ENCODE measurements at regions not wholly inside any gene's neighbourhood (a gene's known extent, or its start where the extent isn't known, plus 50 kb on each side); places are given as distances from the start of the nearest gene placed in this dataset.

DNA sequence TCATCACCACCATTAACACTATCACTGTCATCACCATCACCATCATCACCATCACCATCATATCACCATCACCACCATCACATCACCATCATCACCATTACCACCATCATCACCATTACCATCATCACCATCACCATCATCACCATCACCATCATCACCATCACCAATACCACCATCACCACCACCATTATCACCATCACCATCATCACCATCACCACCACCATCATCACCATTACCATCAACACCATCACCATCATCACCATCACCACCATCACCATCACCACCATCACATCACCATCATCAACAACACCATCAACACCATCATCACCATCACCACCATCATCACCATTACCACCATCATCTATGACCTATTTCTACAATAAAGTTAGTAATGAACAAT, 86.1 kb upstream of the PDE10A start:
- Histone ChIP-seq H3K79me2 (ENCODE audit: insufficient read depth, low read length) (no peaks in the 10 kb centered on the region), H3K9ac (ENCODE audit: low read length) (no peak overlapping the region), H3F3A (ENCODE audit: insufficient read depth) (no peaks in the 10 kb centered on the region), H3K4me3 (ENCODE audit: insufficient read depth, low read length, poor library complexity, severe bottlenecking) (no peak overlapping the region), H3K27me3 (ENCODE audit: low read length) (no peaks in the 10 kb centered on the region), H2AFZ (ENCODE audit: low read depth, low read length, severe bottlenecking) (no peak overlapping the region), H3K9me3 (ENCODE audit: insufficient read depth, low read length) (no peaks in the 10 kb centered on the region), H4K20me1 (ENCODE audit: low read depth, low read length) (no peaks in the 10 kb centered on the region), H3K36me3 (ENCODE audit: low read length) (no peaks in the 10 kb centered on the region), H3K9me2 (replicated peaks; ENCODE audit: insufficient read depth, low read length) (no peaks in the 10 kb centered on the region), H3K4me2 (ENCODE audit: low read depth, low read length, poor library complexity, severe bottlenecking) (no peak overlapping the region), H3K27ac (ENCODE audit: low read depth, low read length) (no peak overlapping the region)
- TF ChIP-seq EZH2phosphoT487 (conservative IDR thresholded peaks at IDR 0.05; ENCODE audit: low read length) (no peak), CTCF (IDR thresholded peaks at IDR 0.05; ENCODE audit: insufficient read depth, low read length, poor library complexity, severe bottlenecking) (no peak)

GRCh38 chr6:165748390-165748789, 85.3 kb upstream of the PDE10A start:
- Histone ChIP-seq H3K9me2 (replicated peaks; ENCODE audit: insufficient read depth, low read length) (no peaks in the 10 kb centered on the region), H3K79me2 (ENCODE audit: insufficient read depth, low read length) (no peaks in the 10 kb centered on the region), H3K9me3 (ENCODE audit: insufficient read depth, low read length) (no peaks in the 10 kb centered on the region), H3K4me2 (ENCODE audit: low read depth, low read length, poor library complexity, severe bottlenecking) (no peak overlapping the region), H2AFZ (ENCODE audit: low read depth, low read length, severe bottlenecking) (no peak overlapping the region), H4K20me1 (ENCODE audit: low read depth, low read length) (no peaks in the 10 kb centered on the region), H3K36me3 (ENCODE audit: low read length) (no peaks in the 10 kb centered on the region), H3K27ac (ENCODE audit: low read depth, low read length) (no peak overlapping the region), H3K4me3 (ENCODE audit: insufficient read depth, low read length, poor library complexity, severe bottlenecking) (no peak overlapping the region), H3F3A (ENCODE audit: insufficient read depth) (no peaks in the 10 kb centered on the region), H3K27me3 (ENCODE audit: low read length) (no peaks in the 10 kb centered on the region), H3K9ac (ENCODE audit: low read length) (no peak overlapping the region)
- no peak for TF ChIP-seq CTCF (IDR thresholded peaks at IDR 0.05; ENCODE audit: insufficient read depth, low read length, poor library complexity, severe bottlenecking)
- no peak for TF ChIP-seq EZH2phosphoT487 (conservative IDR thresholded peaks at IDR 0.05; ENCODE audit: low read length)

DNA sequence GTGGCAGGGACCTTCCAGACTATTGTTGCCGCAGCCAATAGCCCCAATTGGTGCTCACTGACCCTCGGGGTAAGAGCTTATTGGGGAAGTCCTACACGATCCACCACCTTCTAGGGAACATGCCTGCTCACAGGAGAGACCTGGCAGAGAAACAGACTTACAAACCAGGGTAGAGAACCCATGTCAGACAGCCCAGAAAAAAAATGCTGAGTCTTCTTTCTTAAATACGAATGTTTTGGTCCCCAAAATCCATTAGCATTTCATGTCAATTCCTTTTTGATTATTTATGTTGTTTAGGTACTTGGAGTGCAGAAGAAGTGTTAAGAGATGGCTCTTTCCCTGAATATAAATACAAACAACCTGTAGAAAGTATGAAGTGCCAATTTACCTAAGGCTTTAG, 84.9 kb upstream of the PDE10A start:
- no peak overlapping the region for H3K27ac ChIP-seq (ENCODE audit: low read depth, low read length)
- no peaks in the 10 kb centered on the region for H3K27me3 ChIP-seq (ENCODE audit: low read length)
- H3K4me2 ChIP-seq (ENCODE audit: low read depth, low read length, poor library complexity, severe bottlenecking), result no peak overlapping the region
- no peaks in the 10 kb centered on the region for H3K9me2 ChIP-seq (replicated peaks; ENCODE audit: insufficient read depth, low read length)
- no peaks in the 10 kb centered on the region for H4K20me1 ChIP-seq (ENCODE audit: low read depth, low read length)
- no peaks in the 10 kb centered on the region for H3K79me2 ChIP-seq (ENCODE audit: insufficient read depth, low read length)
- H3K9ac ChIP-seq (ENCODE audit: low read length), result no peak overlapping the region
- no peak overlapping the region for H2AFZ ChIP-seq (ENCODE audit: low read depth, low read length, severe bottlenecking)
- H3K9me3 ChIP-seq (ENCODE audit: insufficient read depth, low read length), result no peaks in the 10 kb centered on the region
- H3K36me3 ChIP-seq (ENCODE audit: low read length), result no peaks in the 10 kb centered on the region
- TF ChIP-seq EZH2phosphoT487 (conservative IDR thresholded peaks at IDR 0.05; ENCODE audit: low read length) (no peak), CTCF (IDR thresholded peaks at IDR 0.05; ENCODE audit: insufficient read depth, low read length, poor library complexity, severe bottlenecking) (no peak)
- H3F3A ChIP-seq (ENCODE audit: insufficient read depth), result no peaks in the 10 kb centered on the region
- no peak overlapping the region for H3K4me3 ChIP-seq (ENCODE audit: insufficient read depth, low read length, poor library complexity, severe bottlenecking)

DNA sequence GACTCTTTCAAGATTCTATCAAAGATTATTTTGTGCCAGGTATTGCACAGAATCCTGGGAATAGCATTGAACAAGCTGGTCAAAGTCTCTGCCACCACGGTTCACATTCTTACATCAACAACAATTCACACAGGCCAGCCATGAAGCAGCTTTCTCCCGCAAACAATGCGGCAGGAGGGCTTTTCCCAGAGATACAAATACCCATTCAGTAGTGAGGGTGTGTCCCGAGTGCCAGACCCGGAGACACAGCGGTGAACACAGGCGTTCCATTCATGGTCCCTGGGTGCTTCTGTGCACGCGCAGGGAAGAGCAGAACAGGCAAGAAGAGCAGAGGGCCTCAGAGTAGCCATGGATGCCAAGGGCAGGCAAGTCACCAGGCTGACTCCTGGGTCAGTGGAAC, 83.3 kb upstream of the PDE10A start:
- TF ChIP-seq CTCF (IDR thresholded peaks at IDR 0.05; ENCODE audit: insufficient read depth, low read length, poor library complexity, severe bottlenecking) (no peak), EZH2phosphoT487 (conservative IDR thresholded peaks at IDR 0.05; ENCODE audit: low read length) (no peak)

More for the DNA sequence above, 83.3 kb upstream of the PDE10A start:
- Histone ChIP-seq H3K27me3 (ENCODE audit: low read length) (no peaks in the 10 kb centered on the region), H3K79me2 (ENCODE audit: insufficient read depth, low read length) (no peaks in the 10 kb centered on the region), H3F3A (ENCODE audit: insufficient read depth) (no peaks in the 10 kb centered on the region), H2AFZ (ENCODE audit: low read depth, low read length, severe bottlenecking) (no peak overlapping the region), H3K4me3 (ENCODE audit: insufficient read depth, low read length, poor library complexity, severe bottlenecking) (no peak overlapping the region), H3K9ac (ENCODE audit: low read length) (no peak overlapping the region), H3K9me2 (replicated peaks; ENCODE audit: insufficient read depth, low read length) (no peaks in the 10 kb centered on the region), H3K4me2 (ENCODE audit: low read depth, low read length, poor library complexity, severe bottlenecking) (no peak overlapping the region), H3K27ac (ENCODE audit: low read depth, low read length) (no peak overlapping the region), H4K20me1 (ENCODE audit: low read depth, low read length) (no peaks in the 10 kb centered on the region), H3K9me3 (ENCODE audit: insufficient read depth, low read length) (no peaks in the 10 kb centered on the region), H3K36me3 (ENCODE audit: low read length) (no peaks in the 10 kb centered on the region)

All from SU-DHL-6 (cell line).